WTC11 (cell line): ENCODE measurements at regions not wholly inside any gene's neighbourhood (a gene's known extent, or its start where the extent isn't known, plus 50 kb on each side); places are given as distances from the start of the nearest gene placed in this dataset.

Experiments used
- AFF4 ChIP-seq: sonication (generic); formaldehyde crosslinking; IDR thresholded peaks from 2 replicates; pipeline ENCODE4 v1.8.1; 2023; ENCODE audit warnings: mild to moderate bottlenecking, missing genetic modification reagents, borderline replicate concordance
- ARID4B ChIP-seq: sonication (generic); formaldehyde crosslinking; IDR thresholded peaks from 2 replicates; pipeline ENCODE4 v1.8.0; 2023; ENCODE audit warnings: missing genetic modification reagents, mild to moderate bottlenecking, borderline replicate concordance
- CREB1 ChIP-seq: sonication (generic); formaldehyde crosslinking; IDR thresholded peaks from 2 replicates; pipeline ENCODE4 v1.8.0; 2023; ENCODE audit warnings: mild to moderate bottlenecking, missing genetic modification reagents
- CTCF ChIP-seq: fragments of 200-600 bp; IDR thresholded peaks from 2 replicates; pipeline ENCODE4 v1.8.0; 2022; ENCODE audit warnings: antibody characterized with exemption
- IRF2 ChIP-seq: sonication (generic); formaldehyde crosslinking; IDR thresholded peaks from 2 replicates; pipeline ENCODE4 v1.8.0; 2022; ENCODE audit warnings: low read depth, missing genetic modification reagents, borderline replicate concordance
- MAX ChIP-seq: sonication (generic); formaldehyde crosslinking; IDR thresholded peaks from 2 replicates; pipeline ENCODE4 v1.8.0; 2022; ENCODE audit warnings: mild to moderate bottlenecking, missing genetic modification reagents
- MYBL2 ChIP-seq: sonication (generic); formaldehyde crosslinking; IDR thresholded peaks from 2 replicates; pipeline ENCODE4 v1.8.1; 2023; ENCODE audit warnings: mild to moderate bottlenecking, moderate library complexity, missing genetic modification reagents
- NR2C2 ChIP-seq: sonication (generic); formaldehyde crosslinking; IDR thresholded peaks from 2 replicates; pipeline ENCODE4 v1.8.0; 2022; ENCODE audit warnings: mild to moderate bottlenecking, missing genetic modification reagents
- PRRX2 ChIP-seq: fragments of 250-450 bp; sonication (Bioruptor Pico); IDR thresholded peaks from 2 replicates; pipeline ENCODE4 v1.8.0; 2021; ENCODE audit warnings: mild to moderate bottlenecking
- SP1 ChIP-seq: sonication (generic); formaldehyde crosslinking; conservative IDR thresholded peaks from 2 replicates; pipeline ENCODE4 v1.8.1; 2022; ENCODE audit warnings: missing genetic modification reagents
- TEAD4 ChIP-seq: sonication (generic); formaldehyde crosslinking; IDR thresholded peaks from 2 replicates; pipeline ENCODE4 v1.8.0; 2022; ENCODE audit warnings: mild to moderate bottlenecking, missing genetic modification reagents
- ZNF138 ChIP-seq: sonication (generic); formaldehyde crosslinking; conservative IDR thresholded peaks from 2 replicates; pipeline ENCODE4 v1.8.1; 2022; ENCODE audit warnings: mild to moderate bottlenecking, moderate library complexity, missing genetic modification reagents
- ZNF416 ChIP-seq: fragments of 250-450 bp; sonication (Bioruptor Pico); IDR thresholded peaks from 2 replicates; pipeline ENCODE4 v1.9.0; 2021; ENCODE audit warnings: mild to moderate bottlenecking, inconsistent platforms
- ZNF512 ChIP-seq: sonication (generic); formaldehyde crosslinking; IDR thresholded peaks from 2 replicates; pipeline ENCODE4 v1.8.1; 2022; ENCODE audit warnings: missing genetic modification reagents, borderline replicate concordance

- TF ChIP-seq MAX: no peak
- no peak for TF ChIP-seq PRRX2 (CRISPR knock-in tag)
- TF ChIP-seq TEAD4 (CRISPR knock-in tag): no peak
- TF ChIP-seq ARID4B (CRISPR knock-in tag): no peak
- no peak for TF ChIP-seq IRF2 (CRISPR knock-in tag)
- TF ChIP-seq CTCF: no peak
- no peak for TF ChIP-seq CREB1 (CRISPR knock-in tag)
- no peak for TF ChIP-seq SP1 (CRISPR knock-in tag)
- TF ChIP-seq ZNF138 (CRISPR knock-in tag): no peak
- no peak for TF ChIP-seq MYBL2 (CRISPR knock-in tag)
- TF ChIP-seq ZNF512 (CRISPR knock-in tag): no peak
- TF ChIP-seq ZNF416 (CRISPR knock-in tag): no peak
- no peak for TF ChIP-seq AFF4
- no peak for TF ChIP-seq NR2C2 (CRISPR knock-in tag)
These were observed 489.9 kb downstream of the SOX2 start for GRCh38 chr3:182201456-182202168.
